Inferior parietal cortex (tissue), 1 donor: ENCODE measurements at regions not wholly inside any gene's neighbourhood (a gene's known extent, or its start where the extent isn't known, plus 50 kb on each side); places are given as distances from the start of the nearest gene placed in this dataset.

Experiments used
- DNase-seq: peaks from one replicate; pipeline ENCODE4 v3.0.0-alpha.2; 2016; ENCODE audit errors: extremely low spot score

- DNase-seq: no peak
These were observed 70.5 kb upstream of the NT5C1B start for GRCh38 chr2:18659915-18660314.

- DNase-seq: no peak
These were observed 66.7 kb upstream of the NT5C1B start for GRCh38 chr2:18656048-18656447.

GRCh38 chr2:18651842-18652774, 62.7 kb upstream of the NT5C1B start:
- DNase-seq: no peak

- no peak for DNase-seq
These were observed 60.9 kb upstream of the NT5C1B start for GRCh38 chr2:18650221-18650620.

GRCh38 chr2:18649502-18650135, 60.2 kb upstream of the NT5C1B start:
- DNase-seq: no peak

- DNase-seq: no peak
These were observed 58.8 kb upstream of the NT5C1B start for GRCh38 chr2:18648161-18648560.

GRCh38 chr2:18647731-18648130, 58.4 kb upstream of the NT5C1B start:
- no peak for DNase-seq

GRCh38 chr2:18645315-18645714, 55.9 kb upstream of the NT5C1B start:
- DNase-seq: no peak

GRCh38 chr2:18644115-18644462, 54.7 kb upstream of the NT5C1B start:
- DNase-seq: no peak

- DNase-seq: no peak
These were observed 54.2 kb upstream of the NT5C1B start for GRCh38 chr2:18643326-18644114.

- DNase-seq: no peak
These were observed 52.5 kb upstream of the NT5C1B start for GRCh38 chr2:18641823-18642222.

- DNase-seq: no peak
These were observed 50.5 kb upstream of the NT5C1B start for GRCh38 chr2:18639756-18640453.
